Peyer's patch (tissue), 4 donors: ENCODE measurements at regions not wholly inside any gene's neighbourhood (a gene's known extent, or its start where the extent isn't known, plus 50 kb on each side); places are given as distances from the start of the nearest gene placed in this dataset.

Experiments
- CTCF ChIP-seq, 6 experiments: fragments of 450-650 bp in 4 of 6; fragments of 200-600 bp in 2 of 6; sonication (generic) in 1 of 6; IDR thresholded peaks; one replicate each; pipeline ENCODE4 v1.5.1; 2017 to 2019; ENCODE audit warnings: antibody characterized with exemption in 6 of 6, mild to moderate bottlenecking in 3 of 6, moderate library complexity in 1 of 6
- POLR2A ChIP-seq, 2 donors: fragments of 450-650 bp; IDR thresholded peaks; one replicate each; pipeline ENCODE4 v1.5.1; 2017; ENCODE audit warnings: antibody characterized with exemption in 2 of 2, mild to moderate bottlenecking in 2 of 2, moderate library complexity in 2 of 2

GRCh38 chrX:20523626-20524312 is 257.1 kb upstream of the RPS6KA3 start:
- TF ChIP-seq CTCF (IDR thresholded peaks at IDR 0.05) = no peak
- no peak for TF ChIP-seq POLR2A (IDR thresholded peaks at IDR 0.05)
